MM.1S (cell line): ENCODE measurements at regions not wholly inside any gene's neighbourhood (a gene's known extent, or its start where the extent isn't known, plus 50 kb on each side); places are given as distances from the start of the nearest gene placed in this dataset.

ENCODE experiments used
- DNase-seq: peaks from one replicate; pipeline ENCODE4 v3.0.0-alpha.2; 2015
- H2AFZ ChIP-seq: fragments of 300-600 bp; sonication (generic); 2 replicates; pipeline ENCODE4 v1.6.0; 2016; ENCODE audit warnings: antibody characterized with exemption, low read length
- H3F3A ChIP-seq: fragments of 300-600 bp; sonication (generic); 2 replicates; pipeline ENCODE4 v1.6.1; 2016; ENCODE audit warnings: mild to moderate bottlenecking, antibody characterized with exemption, low read length, moderate library complexity, mixed read lengths; ENCODE audit not compliant: insufficient read depth
- H3K27ac ChIP-seq: fragments of 300-600 bp; sonication (generic); 2 replicates; pipeline ENCODE4 v1.5.1; 2016; ENCODE audit warnings: mild to moderate bottlenecking, low read length
- H3K27me3 ChIP-seq: fragments of 300-600 bp; sonication (generic); replicated peaks from 2 replicates; pipeline ENCODE4 v1.6.0; 2016; ENCODE audit warnings: low read length; ENCODE audit not compliant: insufficient read depth
- H3K36me3 ChIP-seq: fragments of 300-600 bp; sonication (generic); replicated peaks from 2 replicates; pipeline ENCODE4 v1.6.1; 2016; ENCODE audit warnings: mild to moderate bottlenecking, low read length, mixed read lengths; ENCODE audit not compliant: insufficient read depth
- H3K4me1 ChIP-seq: fragments of 300-600 bp; sonication (generic); 2 replicates; pipeline ENCODE4 v1.6.1; 2016; ENCODE audit warnings: low read length, mixed read lengths
- H3K4me2 ChIP-seq: fragments of 300-600 bp; sonication (generic); 2 replicates; pipeline ENCODE4 v1.6.0; 2016; ENCODE audit warnings: low read depth, low read length
- H3K4me3 ChIP-seq: fragments of 300-600 bp; sonication (generic); 2 replicates; pipeline ENCODE4 v1.5.1; 2016; ENCODE audit warnings: low read length, mixed read lengths
- H3K79me2 ChIP-seq: fragments of 300-600 bp; sonication (generic); 2 replicates; pipeline ENCODE4 v1.6.1; 2016; ENCODE audit warnings: mixed run types, low read length, mixed read lengths
- H3K9ac ChIP-seq: fragments of 300-600 bp; sonication (generic); 2 replicates; pipeline ENCODE4 v1.6.1; 2016; ENCODE audit warnings: low read length, mixed read lengths
- H3K9me2 ChIP-seq: fragments of 300-600 bp; sonication (generic); replicated peaks from 2 replicates; pipeline ENCODE4 v1.6.1; 2016; ENCODE audit warnings: mild to moderate bottlenecking, low read length, mixed read lengths; ENCODE audit not compliant: insufficient read depth
- H3K9me3 ChIP-seq: fragments of 300-600 bp; sonication (generic); replicated peaks from 2 replicates; pipeline ENCODE4 v1.6.1; 2016; ENCODE audit warnings: mild to moderate bottlenecking, low read length, mixed read lengths; ENCODE audit not compliant: insufficient read depth
- H4K20me1 ChIP-seq: fragments of 300-600 bp; sonication (generic); 2 replicates; pipeline ENCODE4 v1.6.1; 2016; ENCODE audit warnings: mild to moderate bottlenecking, low read length, moderate library complexity, mixed read lengths; ENCODE audit not compliant: insufficient read depth
- CTCF ChIP-seq: fragments of 300-600 bp; sonication (generic); IDR thresholded peaks from 2 replicates; pipeline ENCODE4 v1.5.1; 2016; ENCODE audit warnings: antibody characterized with exemption, low read length, mixed read lengths
- EZH2 ChIP-seq: fragments of 300-600 bp; sonication (generic); optimal IDR thresholded peaks from 2 replicates; pipeline ENCODE3; 2017; ENCODE audit warnings: low read depth, mild to moderate bottlenecking, antibody characterized with exemption, low read length, mixed read lengths
- EZH2phosphoT487 ChIP-seq: fragments of 300-600 bp; sonication (generic); IDR thresholded peaks from 2 replicates; pipeline ENCODE4 v1.6.1; 2018; ENCODE audit warnings: antibody characterized with exemption, low read length

DNA sequence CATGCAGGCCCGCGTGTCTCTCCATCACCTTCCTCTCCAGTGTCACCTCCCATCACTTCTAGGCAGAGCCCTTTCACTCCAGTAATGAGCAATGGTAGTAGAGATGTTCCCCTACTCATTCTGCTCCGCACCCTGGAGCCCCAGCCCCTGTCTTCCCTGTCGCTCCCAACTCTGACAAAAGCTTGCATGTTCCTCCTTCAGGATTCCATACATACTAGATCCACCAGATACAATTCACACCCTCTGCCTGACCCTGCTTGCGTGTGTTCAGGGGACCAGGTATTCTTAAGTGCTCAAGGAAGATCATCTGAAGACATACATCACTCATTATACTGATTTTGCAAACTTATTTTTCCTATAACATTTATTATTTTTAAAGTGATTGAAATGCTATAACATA is 222.7 kb downstream of the SNX19 start:
- TF ChIP-seq CTCF (no peak), EZH2 (no peak), EZH2phosphoT487 (no peak)

DNA sequence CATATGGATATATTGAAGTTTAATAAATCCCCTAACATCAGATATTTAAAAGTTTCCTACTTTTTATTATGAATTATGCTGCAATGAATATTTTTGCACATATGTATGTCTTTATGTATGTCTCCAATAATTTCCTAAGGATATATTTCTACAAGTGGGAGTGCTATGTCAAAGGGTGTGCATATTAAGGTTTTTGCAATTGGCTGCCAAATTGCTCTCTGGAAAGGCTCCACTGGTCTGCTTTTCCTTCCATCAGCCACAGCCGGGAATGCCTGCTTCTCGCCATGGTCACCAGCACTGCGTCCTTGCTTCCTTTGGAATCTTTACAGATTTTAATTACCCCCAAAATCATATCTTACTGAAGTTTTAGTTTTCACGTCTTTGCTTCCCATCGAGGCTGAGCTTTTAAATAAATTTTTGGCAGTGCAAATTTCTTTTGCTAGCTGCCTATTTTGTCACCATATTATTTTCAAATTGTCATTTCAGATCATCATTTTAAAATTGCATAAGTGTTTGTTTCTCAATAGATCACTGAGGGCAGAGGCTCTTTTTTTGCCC is 221.7 kb downstream of the SNX19 start:
- no peaks in the 10 kb centered on the region for H3K27me3 ChIP-seq
- no peak overlapping the region for H2AFZ ChIP-seq
- no peak overlapping the region for H3K4me3 ChIP-seq
- H3F3A ChIP-seq = no peaks in the 10 kb centered on the region
- no peaks in the 10 kb centered on the region for H3K9me2 ChIP-seq
- H3K4me1 ChIP-seq = no peaks in the 10 kb centered on the region
- no peak overlapping the region for H3K9ac ChIP-seq
- no peak for TF ChIP-seq EZH2
- no peak overlapping the region for H3K4me2 ChIP-seq
- no peak overlapping the region for H3K27ac ChIP-seq
- no peaks in the 10 kb centered on the region for H3K9me3 ChIP-seq
- H4K20me1 ChIP-seq = no peaks in the 10 kb centered on the region
- DNase-seq = no peak
- no peaks in the 10 kb centered on the region for H3K79me2 ChIP-seq
- H3K36me3 ChIP-seq = no peaks in the 10 kb centered on the region

More for the DNA sequence above, 222.7 kb downstream of the SNX19 start:
- Histone ChIP-seq H3K27me3 (no peaks in the 10 kb centered on the region), H3K27ac (no peak overlapping the region), H4K20me1 (no peaks in the 10 kb centered on the region), H3K4me2 (no peak overlapping the region), H3K9me3 (no peaks in the 10 kb centered on the region), H3K9me2 (no peaks in the 10 kb centered on the region), H3K36me3 (no peaks in the 10 kb centered on the region), H2AFZ (no peak overlapping the region), H3K4me3 (no peak overlapping the region), H3K9ac (no peak overlapping the region), H3K4me1 (no peaks in the 10 kb centered on the region), H3F3A (no peaks in the 10 kb centered on the region), H3K79me2 (no peaks in the 10 kb centered on the region)
- DNase-seq = no peak

DNA sequence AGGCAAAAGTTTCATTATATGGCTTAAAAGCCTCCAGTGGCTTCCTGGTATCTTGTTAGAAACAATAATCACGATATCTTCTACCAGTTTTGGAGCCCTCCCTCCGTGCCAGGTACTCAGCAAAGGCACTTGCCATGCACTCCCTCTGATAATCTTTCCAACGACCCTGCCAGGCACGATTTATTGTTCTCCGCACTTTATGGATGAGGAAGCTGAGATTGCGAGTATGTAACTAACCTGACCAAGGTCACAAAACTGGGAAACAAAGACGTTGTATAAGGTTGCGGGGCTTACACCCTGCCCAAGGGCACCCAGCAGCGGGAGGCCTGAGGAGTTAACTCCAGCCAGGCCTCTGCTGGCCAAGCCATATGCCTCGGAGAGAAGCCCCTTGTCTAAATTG is 218.1 kb downstream of the SNX19 start:
- no peak overlapping the region for H3K9ac ChIP-seq
- no peak for DNase-seq
- no peaks in the 10 kb centered on the region for H3K79me2 ChIP-seq
- H3K9me2 ChIP-seq = no peaks in the 10 kb centered on the region
- TF ChIP-seq EZH2phosphoT487 = no peak
- TF ChIP-seq CTCF = no peak
- no peak for TF ChIP-seq EZH2
- H3F3A ChIP-seq = no peaks in the 10 kb centered on the region
- H3K36me3 ChIP-seq = no peaks in the 10 kb centered on the region
- no peaks in the 10 kb centered on the region for H3K4me1 ChIP-seq
- no peaks in the 10 kb centered on the region for H3K9me3 ChIP-seq
- H2AFZ ChIP-seq = no peak overlapping the region
- H3K27me3 ChIP-seq = no peaks in the 10 kb centered on the region
- H3K4me2 ChIP-seq = no peak overlapping the region
- H4K20me1 ChIP-seq = no peaks in the 10 kb centered on the region
- no peak overlapping the region for H3K27ac ChIP-seq
- no peak overlapping the region for H3K4me3 ChIP-seq

- no peaks in the 10 kb centered on the region for H3K79me2 ChIP-seq
- DNase-seq = no peak
- no peaks in the 10 kb centered on the region for H3K9me2 ChIP-seq
- no peaks in the 10 kb centered on the region for H3K9me3 ChIP-seq
- no peak overlapping the region for H3K9ac ChIP-seq
- H4K20me1 ChIP-seq = no peaks in the 10 kb centered on the region
- TF ChIP-seq CTCF (no peak), EZH2phosphoT487 (no peak), EZH2 (no peak)
- no peaks in the 10 kb centered on the region for H3K4me1 ChIP-seq
- no peak overlapping the region for H2AFZ ChIP-seq
- H3K36me3 ChIP-seq = no peaks in the 10 kb centered on the region
- no peak overlapping the region for H3K4me2 ChIP-seq
- H3K4me3 ChIP-seq = no peak overlapping the region
- H3K27me3 ChIP-seq = no peaks in the 10 kb centered on the region
- no peaks in the 10 kb centered on the region for H3F3A ChIP-seq
- H3K27ac ChIP-seq = no peak overlapping the region
These were observed 216.7 kb downstream of the SNX19 start for GRCh38 chr11:130699561-130699960.
